IMR-90 (cell line): ENCODE measurements at regions not wholly inside any gene's neighbourhood (a gene's known extent, or its start where the extent isn't known, plus 50 kb on each side); places are given as distances from the start of the nearest gene placed in this dataset.

Experiments used
- CEBPB ChIP-seq: IDR thresholded peaks from 2 replicates; pipeline ENCODE4 v1.6.1; 2012; ENCODE audit warnings: low read depth, low read length, improper control_type of control experiment
- FOS ChIP-seq: fragments of 150-350 bp; IDR thresholded peaks from 2 replicates; pipeline ENCODE4 v1.6.1; 2016; ENCODE audit warnings: low read depth, low read length
- MAFK ChIP-seq: IDR thresholded peaks from 2 replicates; pipeline ENCODE4 v1.6.1; 2012; ENCODE audit warnings: low read depth, low read length, improper control_type of control experiment
- MAZ ChIP-seq: IDR thresholded peaks from 2 replicates; pipeline ENCODE4 v1.6.1; 2012; ENCODE audit warnings: low read depth, mild to moderate bottlenecking, low read length, improper control_type of control experiment, moderate library complexity, borderline replicate concordance
- MXI1 ChIP-seq: IDR thresholded peaks from 2 replicates; pipeline ENCODE4 v1.6.1; 2012; ENCODE audit warnings: low read depth, mild to moderate bottlenecking, low read length, moderate library complexity, borderline replicate concordance
- POLR2A ChIP-seq: IDR thresholded peaks from 2 replicates; pipeline ENCODE4 v1.6.1; 2012; ENCODE audit warnings: mild to moderate bottlenecking, low read depth, low read length
- RCOR1 ChIP-seq: IDR thresholded peaks from 2 replicates; pipeline ENCODE4 v1.6.1; 2012; ENCODE audit warnings: mild to moderate bottlenecking, low read length, improper control_type of control experiment; ENCODE audit not compliant: insufficient replicate concordance
- RFX5 ChIP-seq: IDR thresholded peaks from 2 replicates; pipeline ENCODE4 v1.8.0; 2012; ENCODE audit warnings: low read depth, mild to moderate bottlenecking, low read length, moderate library complexity
- USF2 ChIP-seq: fragments of 150-350 bp; IDR thresholded peaks from 2 replicates; pipeline ENCODE4 v1.6.1; 2017; ENCODE audit warnings: mild to moderate bottlenecking, antibody characterized with exemption, low read length, low read depth
- TF ChIP-seq, protein P1 (sequence below): conservative IDR thresholded peaks from 2 replicates; pipeline ENCODE4 v1.5.1; 2012; ENCODE audit warnings: mild to moderate bottlenecking, low read depth, low read length, improper control_type of control experiment

GRCh38 chr3:23055733-23056376, 147.3 kb upstream of the UBE2E2 start:
- TF ChIP-seq, protein P1, sequence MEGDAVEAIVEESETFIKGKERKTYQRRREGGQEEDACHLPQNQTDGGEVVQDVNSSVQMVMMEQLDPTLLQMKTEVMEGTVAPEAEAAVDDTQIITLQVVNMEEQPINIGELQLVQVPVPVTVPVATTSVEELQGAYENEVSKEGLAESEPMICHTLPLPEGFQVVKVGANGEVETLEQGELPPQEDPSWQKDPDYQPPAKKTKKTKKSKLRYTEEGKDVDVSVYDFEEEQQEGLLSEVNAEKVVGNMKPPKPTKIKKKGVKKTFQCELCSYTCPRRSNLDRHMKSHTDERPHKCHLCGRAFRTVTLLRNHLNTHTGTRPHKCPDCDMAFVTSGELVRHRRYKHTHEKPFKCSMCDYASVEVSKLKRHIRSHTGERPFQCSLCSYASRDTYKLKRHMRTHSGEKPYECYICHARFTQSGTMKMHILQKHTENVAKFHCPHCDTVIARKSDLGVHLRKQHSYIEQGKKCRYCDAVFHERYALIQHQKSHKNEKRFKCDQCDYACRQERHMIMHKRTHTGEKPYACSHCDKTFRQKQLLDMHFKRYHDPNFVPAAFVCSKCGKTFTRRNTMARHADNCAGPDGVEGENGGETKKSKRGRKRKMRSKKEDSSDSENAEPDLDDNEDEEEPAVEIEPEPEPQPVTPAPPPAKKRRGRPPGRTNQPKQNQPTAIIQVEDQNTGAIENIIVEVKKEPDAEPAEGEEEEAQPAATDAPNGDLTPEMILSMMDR = no peak
- TF ChIP-seq POLR2A = no peak
- no peak for TF ChIP-seq RCOR1
- TF ChIP-seq RFX5 = no peak
- no peak for TF ChIP-seq MAZ
- no peak for TF ChIP-seq CEBPB
- TF ChIP-seq USF2 = no peak
- TF ChIP-seq FOS = no peak
- no peak for TF ChIP-seq MAFK
- TF ChIP-seq MXI1 = no peak
